ENCODE measurements at regions not wholly inside any gene's neighbourhood (a gene's known extent, or its start where the extent isn't known, plus 50 kb on each side); places are given as distances from the start of the nearest gene placed in this dataset.

DNA sequence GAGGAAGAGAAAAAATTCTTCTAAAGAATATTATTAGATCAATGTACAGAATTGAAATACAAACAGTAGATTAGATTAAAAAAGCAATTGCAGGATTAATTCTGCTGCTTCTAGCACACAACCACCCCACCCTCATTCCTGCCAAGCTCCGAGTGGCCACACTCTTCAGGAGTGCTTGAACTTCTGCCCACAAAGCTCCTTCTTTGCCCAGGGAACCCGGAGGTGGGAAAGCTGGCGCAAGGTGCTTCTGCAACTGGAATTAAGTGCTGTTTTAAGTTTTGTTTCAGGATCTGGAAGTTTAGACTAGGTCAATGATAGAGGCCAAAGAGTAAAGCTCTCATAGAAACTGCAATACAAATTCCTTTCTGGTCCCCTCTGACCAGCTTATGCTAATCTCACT is 94.1 kb upstream of the BMP4 start:
- no peaks in the 10 kb centered on the region for H3K4me1 ChIP-seq (ENCODE audit: control insufficient read depth, extremely low read depth, insufficient read depth, low read length)
- no peaks in the 10 kb centered on the region for H3K79me2 ChIP-seq (ENCODE audit: control insufficient read depth, insufficient read depth, low read length)
- H3K4me2 ChIP-seq (ENCODE audit: extremely low read depth, insufficient read depth, low read length): no peak overlapping the region
- H3K27me3 ChIP-seq (ENCODE audit: control insufficient read depth, insufficient read depth, low read length): no peaks in the 10 kb centered on the region
- no peaks in the 10 kb centered on the region for H3K9me3 ChIP-seq (ENCODE audit: control insufficient read depth, insufficient read depth, low read depth, low read length)
- no peaks in the 10 kb centered on the region for H3K36me3 ChIP-seq (ENCODE audit: control insufficient read depth, insufficient read depth, low read length)
- TF ChIP-seq, protein P1, sequence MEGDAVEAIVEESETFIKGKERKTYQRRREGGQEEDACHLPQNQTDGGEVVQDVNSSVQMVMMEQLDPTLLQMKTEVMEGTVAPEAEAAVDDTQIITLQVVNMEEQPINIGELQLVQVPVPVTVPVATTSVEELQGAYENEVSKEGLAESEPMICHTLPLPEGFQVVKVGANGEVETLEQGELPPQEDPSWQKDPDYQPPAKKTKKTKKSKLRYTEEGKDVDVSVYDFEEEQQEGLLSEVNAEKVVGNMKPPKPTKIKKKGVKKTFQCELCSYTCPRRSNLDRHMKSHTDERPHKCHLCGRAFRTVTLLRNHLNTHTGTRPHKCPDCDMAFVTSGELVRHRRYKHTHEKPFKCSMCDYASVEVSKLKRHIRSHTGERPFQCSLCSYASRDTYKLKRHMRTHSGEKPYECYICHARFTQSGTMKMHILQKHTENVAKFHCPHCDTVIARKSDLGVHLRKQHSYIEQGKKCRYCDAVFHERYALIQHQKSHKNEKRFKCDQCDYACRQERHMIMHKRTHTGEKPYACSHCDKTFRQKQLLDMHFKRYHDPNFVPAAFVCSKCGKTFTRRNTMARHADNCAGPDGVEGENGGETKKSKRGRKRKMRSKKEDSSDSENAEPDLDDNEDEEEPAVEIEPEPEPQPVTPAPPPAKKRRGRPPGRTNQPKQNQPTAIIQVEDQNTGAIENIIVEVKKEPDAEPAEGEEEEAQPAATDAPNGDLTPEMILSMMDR (conservative IDR thresholded peaks at IDR 0.05 in 1 of 2, IDR thresholded peaks at IDR 0.05 in 1 of 2; ENCODE audit: low read depth in 1 of 2, low read length in 2 of 2): no peak
- no peak for TF ChIP-seq EZH2 (IDR thresholded peaks at IDR 0.05; ENCODE audit: low read length, missing control alignments)
- DNase-seq (ENCODE audit: low read depth in 2 of 2): no peak
- H2AFZ ChIP-seq (ENCODE audit: low read length): no peak overlapping the region
- no peak overlapping the region for H3K4me3 ChIP-seq (replicated peaks in 1 of 4; ENCODE audit: control extremely low read depth in 1 of 4, insufficient read depth in 1 of 4, low read depth in 3 of 4, low read length in 4 of 4)
- H3K9ac ChIP-seq (ENCODE audit: insufficient read depth, low read length): no peak overlapping the region
- H4K20me1 ChIP-seq (ENCODE audit: control insufficient read depth, extremely low read depth, insufficient read depth, low read length): no peaks in the 10 kb centered on the region
- H3K27ac ChIP-seq (ENCODE audit: insufficient read depth, low read length): no peak overlapping the region

DNA sequence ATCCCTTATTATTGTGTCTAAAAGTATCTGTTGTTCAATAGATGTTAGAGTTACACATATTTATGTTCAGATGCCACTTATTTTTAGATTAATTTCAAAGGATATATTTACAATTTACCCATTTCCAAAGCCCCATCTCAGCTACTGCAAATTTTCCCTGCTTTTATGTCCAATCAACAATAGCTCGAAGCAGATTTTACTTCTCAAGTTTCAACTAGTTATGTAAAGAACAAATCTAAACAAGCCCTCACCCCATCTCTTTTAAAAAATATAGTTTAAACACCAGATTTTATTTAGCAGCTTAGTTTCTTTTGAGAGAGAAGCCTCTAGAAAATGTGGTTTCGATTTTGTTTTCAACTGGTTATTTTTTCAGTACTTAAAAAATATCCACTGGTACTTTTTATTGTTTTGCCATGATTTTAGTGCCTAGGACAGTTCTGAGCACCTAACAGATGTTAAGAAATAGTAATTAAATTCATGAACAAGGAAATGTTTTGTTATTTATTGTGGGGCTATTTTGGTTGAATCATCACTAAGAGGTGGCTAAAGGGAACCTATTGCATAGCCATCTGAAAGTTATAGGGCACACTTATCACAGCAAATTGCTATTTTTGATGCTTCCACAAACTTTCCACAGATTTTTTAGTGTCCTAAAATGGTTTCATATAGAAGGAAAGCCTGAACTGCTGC is 96.2 kb upstream of the BMP4 start:
- Histone ChIP-seq H3K4me1 (ENCODE audit: control insufficient read depth, extremely low read depth, insufficient read depth, low read length) (no peaks in the 10 kb centered on the region), H4K20me1 (ENCODE audit: control insufficient read depth, extremely low read depth, insufficient read depth, low read length) (no peaks in the 10 kb centered on the region), H3K4me3 (replicated peaks in 1 of 4; ENCODE audit: control extremely low read depth in 1 of 4, insufficient read depth in 1 of 4, low read depth in 3 of 4, low read length in 4 of 4) (peak overlapping the region in 2 of 4 experiments; percentile 15 to 19), H3K79me2 (ENCODE audit: control insufficient read depth, insufficient read depth, low read length) (no peaks in the 10 kb centered on the region), H2AFZ (ENCODE audit: low read length) (no peak overlapping the region), H3K9ac (ENCODE audit: insufficient read depth, low read length) (no peak overlapping the region), H3K36me3 (ENCODE audit: control insufficient read depth, insufficient read depth, low read length) (no peaks in the 10 kb centered on the region), H3K9me3 (ENCODE audit: control insufficient read depth, insufficient read depth, low read depth, low read length) (no peaks in the 10 kb centered on the region), H3K4me2 (ENCODE audit: extremely low read depth, insufficient read depth, low read length) (peak overlapping the region; percentile 4), H3K27ac (ENCODE audit: insufficient read depth, low read length) (no peak overlapping the region), H3K27me3 (ENCODE audit: control insufficient read depth, insufficient read depth, low read length) (no peaks in the 10 kb centered on the region)
- TF ChIP-seq, protein P1 (conservative IDR thresholded peaks at IDR 0.05 in 1 of 2, IDR thresholded peaks at IDR 0.05 in 1 of 2; ENCODE audit: low read depth in 1 of 2, low read length in 2 of 2): no peak
- TF ChIP-seq EZH2 (IDR thresholded peaks at IDR 0.05; ENCODE audit: low read length, missing control alignments): no peak
- DNase-seq (ENCODE audit: low read depth in 2 of 2): peak in 1 of 2 donors; percentile 1

DNA sequence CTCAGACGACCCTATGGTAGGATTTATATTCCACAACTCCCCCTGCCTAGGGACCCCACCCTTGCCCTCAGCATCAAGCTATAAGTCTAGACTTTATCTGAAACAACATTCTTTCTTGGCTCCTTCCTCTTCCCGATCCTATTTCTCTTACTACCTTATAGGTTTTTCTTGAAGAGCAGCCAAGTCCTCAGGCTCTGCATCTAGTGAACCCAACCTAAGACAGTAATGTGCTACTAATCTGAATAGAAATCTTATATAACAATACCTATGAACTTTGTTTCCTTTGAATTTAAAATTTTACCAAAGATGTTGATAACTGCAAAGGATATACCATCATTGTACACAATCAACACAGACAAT is 96.7 kb upstream of the BMP4 start:
- Histone ChIP-seq H4K20me1 (ENCODE audit: control insufficient read depth, extremely low read depth, insufficient read depth, low read length) (no peaks in the 10 kb centered on the region), H3K4me2 (ENCODE audit: extremely low read depth, insufficient read depth, low read length) (no peak overlapping the region), H3K36me3 (ENCODE audit: control insufficient read depth, insufficient read depth, low read length) (no peaks in the 10 kb centered on the region), H3K9ac (ENCODE audit: insufficient read depth, low read length) (no peak overlapping the region), H3K4me1 (ENCODE audit: control insufficient read depth, extremely low read depth, insufficient read depth, low read length) (no peaks in the 10 kb centered on the region), H3K9me3 (ENCODE audit: control insufficient read depth, insufficient read depth, low read depth, low read length) (no peaks in the 10 kb centered on the region), H3K4me3 (replicated peaks in 1 of 4; ENCODE audit: control extremely low read depth in 1 of 4, insufficient read depth in 1 of 4, low read depth in 3 of 4, low read length in 4 of 4) (no peak overlapping the region), H2AFZ (ENCODE audit: low read length) (no peak overlapping the region), H3K27me3 (ENCODE audit: control insufficient read depth, insufficient read depth, low read length) (no peaks in the 10 kb centered on the region), H3K79me2 (ENCODE audit: control insufficient read depth, insufficient read depth, low read length) (no peaks in the 10 kb centered on the region), H3K27ac (ENCODE audit: insufficient read depth, low read length) (no peak overlapping the region)
- no peak for TF ChIP-seq EZH2 (IDR thresholded peaks at IDR 0.05; ENCODE audit: low read length, missing control alignments)
- TF ChIP-seq, protein P1 (conservative IDR thresholded peaks at IDR 0.05 in 1 of 2, IDR thresholded peaks at IDR 0.05 in 1 of 2; ENCODE audit: low read depth in 1 of 2, low read length in 2 of 2): no peak
- DNase-seq (ENCODE audit: low read depth in 2 of 2): no peak
